SK-N-SH (cell line): ENCODE measurements at regions not wholly inside any gene's neighbourhood (a gene's known extent, or its start where the extent isn't known, plus 50 kb on each side); places are given as distances from the start of the nearest gene placed in this dataset.

Experiments
- CTCF ChIA-PET: fragments of 300-600, 350-600 bp; formaldehyde crosslinking; extraction: SDS; loops from one replicate; lab custom pipeline; 2021; lab: Yijun Ruan, JAX
- POLR2A ChIA-PET: fragments of 350-600 bp; sonication (Branson Sonifier 250); formaldehyde crosslinking; extraction: SDS; loops from one replicate; lab custom pipeline; 2020; ENCODE audit warnings: antibody characterized with exemption, inconsistent platforms; lab: Yijun Ruan, JAX
- DNase-seq: peaks from one replicate; pipeline ENCODE4 v3.0.0; 2012
- H2AFZ ChIP-seq: fragments of 200-600 bp; sonication (generic); 2 replicates; pipeline ENCODE4 v1.8.1; 2016; ENCODE audit warnings: antibody characterized with exemption, mild to moderate bottlenecking, low read depth
- H3F3A ChIP-seq: fragments of 200-600 bp; sonication (generic); replicated peaks from 2 replicates; pipeline ENCODE3; 2016; ENCODE audit warnings: antibody characterized with exemption, mild to moderate bottlenecking; ENCODE audit not compliant: insufficient read depth
- H3K27ac ChIP-seq, 2 experiments: fragments of 200-500 bp in 1 of 2; fragments of 200-600 bp in 1 of 2; sonication (Bioruptor generic) in 1 of 2; sonication (generic), shearing (Covaris generic) in 1 of 2; 2 replicates each; pipeline versions ENCODE4 v1.5.1 to v1.6.1; 2014 to 2016; ENCODE audit warnings: low read depth in 2 of 2, inconsistent platforms in 1 of 2, low read length in 1 of 2, mild to moderate bottlenecking in 1 of 2, mixed read lengths in 1 of 2
- H3K27me3 ChIP-seq: fragments of 200-600 bp; sonication (generic), shearing (Covaris generic); 2 replicates; pipeline ENCODE4 v1.6.1; 2016; ENCODE audit warnings: mixed run types; ENCODE audit not compliant: insufficient read depth
- H3K36me3 ChIP-seq, 2 experiments: fragments of 200-500 bp in 1 of 2; fragments of 200-600 bp in 1 of 2; sonication (Bioruptor generic) in 1 of 2; sonication (generic) in 1 of 2; replicated peaks in 1 of 2; 2 replicates each; pipeline versions ENCODE3 to v1.5.1; 2014 to 2016; ENCODE audit warnings: low read length in 1 of 2, mild to moderate bottlenecking in 1 of 2; ENCODE audit not compliant: insufficient read depth in 2 of 2, control insufficient read depth in 1 of 2
- H3K4me1 ChIP-seq, 2 experiments: fragments of 200-500 bp in 1 of 2; fragments of 200-600 bp in 1 of 2; sonication (Bioruptor generic) in 1 of 2; sonication (generic), shearing (Covaris generic) in 1 of 2; 2 replicates each; pipeline versions ENCODE4 v1.5.1 to v1.6.1; 2014 to 2016; ENCODE audit warnings: low read depth in 1 of 2, low read length in 1 of 2, mixed run types in 1 of 2; ENCODE audit not compliant: insufficient read depth in 2 of 2, control insufficient read depth in 1 of 2
- H3K4me2 ChIP-seq: fragments of 200-600 bp; sonication (generic), shearing (Covaris generic); 2 replicates; pipeline ENCODE4 v1.6.1; 2017; ENCODE audit warnings: mixed run types
- H3K4me3 ChIP-seq, 2 experiments: fragments of 200-500 bp in 1 of 2; fragments of 200-600 bp in 1 of 2; sonication (Bioruptor generic) in 1 of 2; sonication (generic), shearing (Covaris generic) in 1 of 2; 2 replicates each; pipeline versions ENCODE4 v1.5.1 to v1.8.1; 2014 to 2016; ENCODE audit warnings: low read depth in 2 of 2, inconsistent platforms in 1 of 2, low read length in 1 of 2, mild to moderate bottlenecking in 1 of 2, mixed read lengths in 1 of 2, moderate library complexity in 1 of 2
- H3K79me2 ChIP-seq: fragments of 200-600 bp; sonication (generic); 2 replicates; pipeline ENCODE4 v1.8.1; 2017; ENCODE audit warnings: mild to moderate bottlenecking; ENCODE audit not compliant: insufficient read depth
- H3K9ac ChIP-seq: fragments of 200-600 bp; sonication (generic); 2 replicates; pipeline ENCODE4 v1.6.1; 2017; ENCODE audit warnings: mixed run types
- H3K9me2 ChIP-seq: fragments of 200-600 bp; sonication (generic); 2 replicates; pipeline ENCODE4 v1.6.1; 2017; ENCODE audit warnings: mixed run types
- H3K9me3 ChIP-seq: fragments of 200-600 bp; sonication (generic); 2 replicates; pipeline ENCODE4 v1.6.1; 2017; ENCODE audit warnings: mixed run types, mild to moderate bottlenecking, moderate library complexity
- H4K20me1 ChIP-seq: fragments of 200-600 bp; sonication (generic); 2 replicates; pipeline ENCODE4 v1.6.1; 2017; ENCODE audit warnings: mild to moderate bottlenecking, mixed run types; ENCODE audit not compliant: insufficient read depth
- CHD2 ChIP-seq: fragments of 150-350 bp; IDR thresholded peaks from 2 replicates; pipeline ENCODE4 v1.6.1; 2018; ENCODE audit warnings: low read length; ENCODE audit not compliant: partially characterized antibody
- EZH2phosphoT487 ChIP-seq: fragments of 200-600 bp; sonication (generic); IDR thresholded peaks from 2 replicates; pipeline ENCODE4 v1.6.1; 2017; ENCODE audit warnings: low read depth, mixed run types, mild to moderate bottlenecking, antibody characterized with exemption, moderate library complexity, borderline replicate concordance
- FOSL2 ChIP-seq: IDR thresholded peaks from 2 replicates; pipeline ENCODE4 v1.4.0; 2012; ENCODE audit warnings: low read depth, mild to moderate bottlenecking, moderate library complexity, borderline replicate concordance
- FOXJ3 ChIP-seq: sonication (generic); formaldehyde crosslinking; IDR thresholded peaks from 2 replicates; pipeline ENCODE4 v1.5.1; 2020; ENCODE audit warnings: mild to moderate bottlenecking, missing genetic modification reagents
- FOXM1 ChIP-seq: IDR thresholded peaks from 2 replicates; pipeline ENCODE4 v1.4.0; 2012; ENCODE audit warnings: low read depth, mild to moderate bottlenecking
- GATA2 ChIP-seq: sonication (generic); formaldehyde crosslinking; IDR thresholded peaks from 2 replicates; pipeline ENCODE4 v1.5.0; 2020; ENCODE audit warnings: mild to moderate bottlenecking, missing genetic modification reagents
- JUND ChIP-seq: IDR thresholded peaks from 2 replicates; pipeline ENCODE4 v1.4.0; 2012
- MAX ChIP-seq: IDR thresholded peaks from 2 replicates; pipeline ENCODE4 v1.4.0; 2012; ENCODE audit warnings: low read depth
- NFIC ChIP-seq: IDR thresholded peaks from 2 replicates; pipeline ENCODE4 v1.4.0; 2012; ENCODE audit warnings: borderline replicate concordance
- NRF1 ChIP-seq: IDR thresholded peaks from 2 replicates; pipeline ENCODE4 v1.6.1; 2012; ENCODE audit warnings: low read depth, mild to moderate bottlenecking, low read length
- PBX3 ChIP-seq: IDR thresholded peaks from 2 replicates; pipeline ENCODE4; 2012
- POLR2AphosphoS5 ChIP-seq: IDR thresholded peaks from 2 replicates; pipeline ENCODE4 v1.6.1; 2012; ENCODE audit warnings: low read depth, low read length
- RAD21 ChIP-seq: IDR thresholded peaks from 2 replicates; pipeline ENCODE4 v1.6.1; 2012; ENCODE audit warnings: mild to moderate bottlenecking, low read length
- RCOR1 ChIP-seq: fragments of 150-350 bp; IDR thresholded peaks from 2 replicates; pipeline ENCODE4 v1.6.1; 2017; ENCODE audit warnings: antibody characterized with exemption, low read length
- RFX5 ChIP-seq: IDR thresholded peaks from 2 replicates; pipeline ENCODE4 v1.6.1; 2012; ENCODE audit warnings: mild to moderate bottlenecking, improper control_type of control experiment, low read length
- RXRA ChIP-seq: IDR thresholded peaks from 2 replicates; pipeline ENCODE4 v1.4.0; 2012; ENCODE audit warnings: low read depth, mild to moderate bottlenecking, borderline replicate concordance
- SIN3A ChIP-seq: IDR thresholded peaks from 2 replicates; pipeline ENCODE4 v1.6.1; 2012; ENCODE audit warnings: low read depth, mild to moderate bottlenecking, low read length, moderate library complexity, borderline replicate concordance
- SMC3 ChIP-seq: IDR thresholded peaks from 2 replicates; pipeline ENCODE4 v1.6.1; 2012; ENCODE audit warnings: low read depth, low read length, improper control_type of control experiment
- TAF1 ChIP-seq: IDR thresholded peaks from 2 replicates; pipeline ENCODE4 v1.6.1; 2012; ENCODE audit warnings: low read depth, mild to moderate bottlenecking, low read length, moderate library complexity, borderline replicate concordance
- TCF12 ChIP-seq: IDR thresholded peaks from 2 replicates; pipeline ENCODE4 v1.4.0; 2012
- USF1 ChIP-seq: IDR thresholded peaks from 2 replicates; pipeline ENCODE4 v1.4.0; 2012; ENCODE audit warnings: low read depth, borderline replicate concordance
- ZBTB33 ChIP-seq: IDR thresholded peaks from 2 replicates; pipeline ENCODE4 v1.4.0; 2012; ENCODE audit warnings: low read depth, borderline replicate concordance
- whole genome bisulfite sequencing: methylation state at CpG from one replicate; pipeline ENCODE4 v1.1.6; 2017; ENCODE audit warnings: low lambda C conversion rate; 5-methylcytosine and 5-hydroxymethylcytosine counted together

- DNase-seq, result no peak
- Histone ChIP-seq H3K27ac (no peak overlapping the region), H3K9me3 (no peaks in the 10 kb centered on the region), H3K4me2 (no peak overlapping the region), H3K27me3 (no peaks in the 10 kb centered on the region; the same call in 1 of the 2 replicates), H2AFZ (no peak overlapping the region), H3K4me3 (no peak overlapping the region), H3K9me2 (no peaks in the 10 kb centered on the region), H3K79me2 (no peaks in the 10 kb centered on the region), H3K36me3 (no peaks in the 10 kb centered on the region), H3K9ac (no peak overlapping the region), H4K20me1 (no peaks in the 10 kb centered on the region), H3K4me1 (no peaks in the 10 kb centered on the region; a peak in 1 of 4 replicates), H3F3A (peaks cover 9% of the 10 kb centered on the region)
- TF ChIP-seq RCOR1 (no peak), TCF12 (0 out of 2 replicates have a peak, but pooled peaks have one; percentile 37), PBX3 (no peak), USF1 (no peak), RXRA (no peak), NRF1 (no peak), CHD2 (no peak), NFIC (peak; percentile 47)
- CTCF ChIA-PET, result no interaction called here
- WGBS, result 57% methylated on average over 5 of the region's 6 CpGs
- POLR2A ChIA-PET, result no interaction called here
Observed at GRCh38 chr20:58065508-58066361, 162.7 kb downstream of the ANKRD60 start.

GRCh38 chr20:58064411-58065010 lies 163.9 kb downstream of the ANKRD60 start:
- ChIA-PET CTCF (interaction anchor here (2.0 kb wide), 1 partner anchor 20 kb away, joined by 4 read pairs; no protein-coding TSS in a partner anchor), POLR2A (no interaction called here)
- no peak overlapping the region for H2AFZ ChIP-seq
- H3K9me2 ChIP-seq, result no peaks in the 10 kb centered on the region
- H3K79me2 ChIP-seq, result no peaks in the 10 kb centered on the region
- no peak for TF ChIP-seq FOXM1
- no peak for TF ChIP-seq SMC3
- no peak for TF ChIP-seq JUND
- TF ChIP-seq GATA2, result no peak
- TF ChIP-seq MAX, result no peak
- TF ChIP-seq NFIC, result no peak
- no peak for TF ChIP-seq FOSL2
- no peak for TF ChIP-seq EZH2phosphoT487
- no peak for TF ChIP-seq TCF12
- no peak for TF ChIP-seq TAF1
- no peak for TF ChIP-seq NRF1
- TF ChIP-seq RAD21, result no peak
- TF ChIP-seq CHD2, result no peak
- TF ChIP-seq RFX5, result no peak
- TF ChIP-seq SIN3A, result no peak
- no peak for TF ChIP-seq RCOR1
- TF ChIP-seq FOXJ3, result no peak
- TF ChIP-seq POLR2AphosphoS5, result no peak
- no peak for TF ChIP-seq ZBTB33
- WGBS, result 72% methylated on average over 5 of the region's 5 CpGs
- DNase-seq, result no peak
- peaks cover 9% of the 10 kb centered on the region for H3F3A ChIP-seq
- no peaks in the 10 kb centered on the region for H4K20me1 ChIP-seq
- no peak overlapping the region for H3K4me3 ChIP-seq
- H3K9me3 ChIP-seq, result no peaks in the 10 kb centered on the region
- H3K9ac ChIP-seq, result no peak overlapping the region
- H3K36me3 ChIP-seq, result no peaks in the 10 kb centered on the region
- H3K27me3 ChIP-seq, result no peaks in the 10 kb centered on the region; the same call in 1 of the 2 replicates
- no peaks in the 10 kb centered on the region; a peak in 1 of 4 replicates for H3K4me1 ChIP-seq
- H3K27ac ChIP-seq, result no peak overlapping the region
- no peak overlapping the region for H3K4me2 ChIP-seq
